NCI-H748 (cell line): ENCODE measurements at regions not wholly inside any gene's neighbourhood (a gene's known extent, or its start where the extent isn't known, plus 50 kb on each side); places are given as distances from the start of the nearest gene placed in this dataset.
A peak's percentile ranks its signal among the peaks of the same experiment; 100 is the strongest.
"Not testable (repeated sequence)": the region's sequence is repeated elsewhere in the genome, so short reads cannot be mapped to it uniquely, and the experiment has no call there.

Source experiments
- DNase-seq: peaks from one replicate; lab custom pipeline; 2025; ENCODE audit not compliant: unreplicated experiment; lab: John Stamatoyannopoulos, UW

- DNase-seq = no peak
These were observed 1235.3 kb upstream of the ZEB2 start for GRCh38 chr2:145755019-145755837.

GRCh38 chr2:145753966-145754365, 1234.0 kb upstream of the ZEB2 start:
- DNase-seq = no peak

GRCh38 chr2:145753041-145753608, 1233.2 kb upstream of the ZEB2 start:
- no peak for DNase-seq

- peak; percentile 79 for DNase-seq
These were observed 1232.3 kb upstream of the ZEB2 start for GRCh38 chr2:145752091-145752806.

GRCh38 chr2:145751629-145752028, 1231.7 kb upstream of the ZEB2 start:
- DNase-seq = no peak

GRCh38 chr2:145751155-145751554, 1231.2 kb upstream of the ZEB2 start:
- DNase-seq = no peak

- peak; percentile 7 for DNase-seq
These were observed 1230.7 kb upstream of the ZEB2 start for GRCh38 chr2:145750612-145751011.

GRCh38 chr2:145750144-145750543, 1230.2 kb upstream of the ZEB2 start:
- no peak for DNase-seq

- no peak for DNase-seq
These were observed 1229.6 kb upstream of the ZEB2 start for GRCh38 chr2:145749556-145749955.

GRCh38 chr2:145748927-145749326, 1229.0 kb upstream of the ZEB2 start:
- DNase-seq = no peak

GRCh38 chr2:145747715-145748114, 1227.8 kb upstream of the ZEB2 start:
- no peak for DNase-seq

GRCh38 chr2:145745387-145745721, 1225.4 kb upstream of the ZEB2 start:
- not testable (repeated sequence) for DNase-seq

GRCh38 chr2:145744541-145745386, 1224.8 kb upstream of the ZEB2 start:
- DNase-seq = no peak

GRCh38 chr2:145743011-145743410, 1223.1 kb upstream of the ZEB2 start:
- no peak for DNase-seq

- no peak for DNase-seq
These were observed 1221.7 kb upstream of the ZEB2 start for GRCh38 chr2:145741636-145742035.

GRCh38 chr2:145741181-145741580, 1221.3 kb upstream of the ZEB2 start:
- no peak for DNase-seq

GRCh38 chr2:145740302-145740701, 1220.4 kb upstream of the ZEB2 start:
- no peak for DNase-seq

GRCh38 chr2:145739681-145740080, 1219.8 kb upstream of the ZEB2 start:
- DNase-seq = no peak

- DNase-seq = no peak
These were observed 1217.0 kb upstream of the ZEB2 start for GRCh38 chr2:145736871-145737270.

GRCh38 chr2:145731467-145731866, 1211.5 kb upstream of the ZEB2 start:
- no peak for DNase-seq
